Pancreas (tissue), 10 donors: ENCODE measurements at regions not wholly inside any gene's neighbourhood (a gene's known extent, or its start where the extent isn't known, plus 50 kb on each side); places are given as distances from the start of the nearest gene placed in this dataset.
A peak's percentile ranks its signal among the peaks of the same experiment; 100 is the strongest.

Experiments used
- ATAC-seq, 4 donors: fragments of 200-7000 bp; cut with Tn5 transposase; one replicate each; pipeline versions ENCODE4 v1.8.0 to v1.9.1; 2020; ENCODE audit warnings: mild to moderate bottlenecking in 4 of 4, moderate library complexity in 4 of 4
- DNase-seq, 6 donors: peaks; one replicate each; pipeline ENCODE4 v3.0.0-alpha.2; 2020
- FAIRE-seq: peaks from 2 replicates; lab custom pipeline; 2012; peaks lifted over from hg19 to GRCh38; lab: Jason Lieb, UNC
- H3K27ac ChIP-seq, 4 donors: fragments of 200-600 bp; sonication (generic); 1 replicate in 3 of 4; 2 replicates in 1 of 4; pipeline versions ENCODE4 v1.5.0 to v1.8.0; 2020
- H3K27me3 ChIP-seq, 4 donors: fragments of 200-600 bp; one replicate each; pipeline ENCODE4 v1.8.0; 2021
- H3K36me3 ChIP-seq, 3 donors: fragments of 200-600 bp; sonication (generic) in 1 of 3; one replicate each; pipeline versions ENCODE4 v1.5.0 to v1.8.0; 2020 to 2021
- H3K4me1 ChIP-seq, 3 donors: fragments of 200-600 bp; one replicate each; pipeline ENCODE4 v1.8.0; 2021
- H3K4me3 ChIP-seq, 4 donors: fragments of 200-600 bp; sonication (generic) in 2 of 4; one replicate each; pipeline versions ENCODE4 v1.5.0 to v1.8.0; 2020 to 2021
- H3K9me3 ChIP-seq, 4 donors: fragments of 200-600 bp; one replicate each; pipeline ENCODE4 v1.8.0; 2021
- WGBS, 2 donors: extraction: QIAGEN DNeasy Blood & Tissue Kit; methylation state at CpG; one replicate each; pipeline ENCODE4 v1.1.7; 2013; 5-methylcytosine and 5-hydroxymethylcytosine counted together
- intact Hi-C, 3 donors: fragments of 100-400 bp; cut with DNase I; formaldehyde crosslinking; loops; one replicate each; pipeline versions ENCODE4 v1.11.1 to v1.14.2; 2022
- TF ChIP-seq, protein P1 (sequence below), 4 donors: fragments of 200-600 bp; sonication (generic) in 3 of 4; IDR thresholded peaks; one replicate each; pipeline versions ENCODE4 v1.5.0 to v1.8.0; 2021; ENCODE audit warnings: antibody characterized with exemption in 4 of 4
- donor health status: healthy with polysubstance abuse.
- donor health status: DM: no; HTN: no; CAD: no; lungs with moderate emphysema.
- donor health status: DM: no; HTN: no; CAD: no.
- donor health status: control.
- donor health status: control.
- donor health status: Bipolar disorder and iron deficiency.
- donor health status: DM: yes; HTN: yes; CAD: no.
- donor health status: DM: no; HTN: no; CAD: no.
- donor health status: DM: no; HTN: no; CAD: no.
- donor health status: DM: yes; HTN: yes; CAD: no.

DNA sequence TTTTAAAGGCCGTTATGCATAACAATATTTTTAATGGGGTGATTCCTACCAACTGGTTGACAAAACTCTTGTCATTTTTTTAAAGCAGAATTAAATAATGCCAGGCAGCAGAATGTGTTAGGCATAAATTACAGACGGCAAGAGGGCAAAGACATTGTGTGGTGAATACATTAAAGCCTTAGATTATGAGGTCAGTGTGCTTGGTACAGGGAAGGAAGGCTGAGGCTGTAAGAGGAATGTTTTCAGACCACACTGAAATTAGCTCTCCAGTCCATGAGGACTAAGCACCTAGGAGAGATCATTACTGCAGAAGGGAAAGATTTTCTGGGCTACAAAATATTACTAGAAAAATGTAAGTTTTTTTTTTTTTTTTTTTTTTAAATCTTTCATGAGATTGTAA lies 312.8 kb upstream of the PRKCQ start:
- intact Hi-C loops = no loop called here

GRCh38 chr10:6891924-6892323 lies 311.8 kb upstream of the PRKCQ start:
- Histone ChIP-seq H3K4me3 (no peak overlapping the region), H3K36me3 (no peaks in the 10 kb centered on the region), H3K4me1 (peaks cover 0 to 3% (median 0%) of the 10 kb centered on the region in 3 donors), H3K27me3 (no peaks in the 10 kb centered on the region), H3K27ac (no peak overlapping the region), H3K9me3 (no peaks in the 10 kb centered on the region)
- no peak for DNase-seq
- TF ChIP-seq, protein P1, sequence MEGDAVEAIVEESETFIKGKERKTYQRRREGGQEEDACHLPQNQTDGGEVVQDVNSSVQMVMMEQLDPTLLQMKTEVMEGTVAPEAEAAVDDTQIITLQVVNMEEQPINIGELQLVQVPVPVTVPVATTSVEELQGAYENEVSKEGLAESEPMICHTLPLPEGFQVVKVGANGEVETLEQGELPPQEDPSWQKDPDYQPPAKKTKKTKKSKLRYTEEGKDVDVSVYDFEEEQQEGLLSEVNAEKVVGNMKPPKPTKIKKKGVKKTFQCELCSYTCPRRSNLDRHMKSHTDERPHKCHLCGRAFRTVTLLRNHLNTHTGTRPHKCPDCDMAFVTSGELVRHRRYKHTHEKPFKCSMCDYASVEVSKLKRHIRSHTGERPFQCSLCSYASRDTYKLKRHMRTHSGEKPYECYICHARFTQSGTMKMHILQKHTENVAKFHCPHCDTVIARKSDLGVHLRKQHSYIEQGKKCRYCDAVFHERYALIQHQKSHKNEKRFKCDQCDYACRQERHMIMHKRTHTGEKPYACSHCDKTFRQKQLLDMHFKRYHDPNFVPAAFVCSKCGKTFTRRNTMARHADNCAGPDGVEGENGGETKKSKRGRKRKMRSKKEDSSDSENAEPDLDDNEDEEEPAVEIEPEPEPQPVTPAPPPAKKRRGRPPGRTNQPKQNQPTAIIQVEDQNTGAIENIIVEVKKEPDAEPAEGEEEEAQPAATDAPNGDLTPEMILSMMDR (IDR thresholded peaks at IDR 0.05) = no peak
- FAIRE-seq = no peak
- 79 to 83% methylated on average over 4 of the region's 4 CpGs for WGBS, 2 donors
- intact Hi-C loops = no loop called here
- no peak for ATAC-seq

More for the DNA sequence above, 312.8 kb upstream of the PRKCQ start:
- Histone ChIP-seq H3K4me3 (no peak overlapping the region), H3K27ac (no peak overlapping the region), H3K27me3 (no peaks in the 10 kb centered on the region), H3K36me3 (no peaks in the 10 kb centered on the region), H3K4me1 (peaks cover 0 to 3% (median 0%) of the 10 kb centered on the region in 3 donors), H3K9me3 (no peaks in the 10 kb centered on the region)
- no peak for FAIRE-seq
- DNase-seq = no peak
- TF ChIP-seq, protein P1 (IDR thresholded peaks at IDR 0.05) = no peak
- ATAC-seq = no peak
- 69 to 73% methylated on average over 2 of the region's 2 CpGs for WGBS, 2 donors

DNA sequence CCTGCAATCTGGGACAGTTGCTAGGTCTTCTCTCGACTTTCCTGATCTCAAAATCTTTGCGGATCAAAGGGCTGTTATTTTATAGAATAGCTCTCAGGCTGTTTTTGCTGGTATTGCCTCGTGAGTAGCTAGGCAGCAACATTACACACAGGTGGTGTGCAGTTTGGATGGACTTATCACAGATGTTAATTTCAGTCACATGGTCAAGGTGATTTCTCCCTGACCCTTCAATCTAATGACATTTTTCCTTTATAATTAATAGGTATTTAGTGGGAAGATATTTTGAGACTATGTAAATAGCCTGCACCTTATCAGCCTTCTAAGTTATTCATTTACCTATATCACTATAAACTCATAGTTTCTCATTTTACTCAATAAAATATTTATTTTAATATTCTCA lies 309.6 kb upstream of the PRKCQ start:
- intact Hi-C loops = no loop called here
- Histone ChIP-seq H3K9me3 (no peaks in the 10 kb centered on the region), H3K4me3 (no peak overlapping the region), H3K27me3 (no peaks in the 10 kb centered on the region), H3K4me1 (peaks cover 0 to 3% (median 0%) of the 10 kb centered on the region in 3 donors), H3K36me3 (no peaks in the 10 kb centered on the region), H3K27ac (no peak overlapping the region)
- 23 to 25% methylated on average over 3 of the region's 3 CpGs for WGBS, 2 donors
- peak in 2 of 4 donors; percentile 57 to 62 for ATAC-seq
- no peak for DNase-seq
- TF ChIP-seq, protein P1 (IDR thresholded peaks at IDR 0.05) = no peak
- no peak for FAIRE-seq

DNA sequence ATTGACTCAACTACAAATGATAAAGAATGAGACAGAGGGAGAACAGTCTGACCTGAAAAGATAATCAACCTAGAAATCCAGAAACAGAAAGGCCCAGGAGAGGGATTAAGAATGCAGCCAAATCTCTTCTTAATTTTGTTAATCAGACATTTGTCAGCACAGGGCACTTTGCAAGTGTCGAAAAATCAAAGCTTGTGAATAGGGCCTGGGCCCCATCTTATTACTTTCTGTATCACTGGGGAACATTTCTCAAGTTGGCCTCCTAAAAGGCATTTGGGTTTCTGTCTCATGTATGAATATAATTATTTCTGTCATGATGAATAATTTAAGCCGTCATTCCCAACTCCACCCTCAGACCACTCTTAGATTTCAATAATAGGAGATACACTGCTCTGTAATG lies 308.4 kb upstream of the PRKCQ start:
- H3K27me3 ChIP-seq = no peaks in the 10 kb centered on the region
- no peak for DNase-seq
- no peak overlapping the region for H3K27ac ChIP-seq
- WGBS, 2 donors = 89 to 94% methylated on average over 2 of the region's 2 CpGs
- no peak for ATAC-seq
- H3K9me3 ChIP-seq = no peaks in the 10 kb centered on the region
- H3K4me1 ChIP-seq = peaks cover 0 to 3% (median 0%) of the 10 kb centered on the region in 3 donors
- no peak for FAIRE-seq
- intact Hi-C loops = no loop called here
- no peak overlapping the region for H3K4me3 ChIP-seq
- TF ChIP-seq, protein P1 (IDR thresholded peaks at IDR 0.05) = no peak
- no peaks in the 10 kb centered on the region for H3K36me3 ChIP-seq

DNA sequence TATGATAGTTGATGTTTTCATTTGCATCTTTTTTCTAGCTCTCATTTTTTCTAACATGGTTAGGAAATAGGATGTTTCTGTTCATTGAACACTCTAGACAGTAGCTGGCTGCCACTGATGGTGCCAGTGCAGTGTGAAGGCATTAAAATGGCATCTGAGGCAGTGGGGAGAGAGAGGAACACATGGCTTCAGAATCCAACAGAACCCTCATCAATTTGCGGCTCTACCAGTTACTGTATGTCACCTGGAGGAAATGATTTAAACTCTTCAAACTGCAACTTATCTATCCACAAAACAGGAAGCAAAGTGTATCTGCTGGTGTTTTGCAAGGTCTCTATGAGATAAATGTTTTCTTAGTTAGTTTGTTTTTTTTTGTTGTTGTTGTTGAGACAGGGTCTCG lies 305.2 kb upstream of the PRKCQ start:
- 78 to 91% methylated on average over 2 of the region's 2 CpGs for WGBS, 2 donors
- no peak for FAIRE-seq
- TF ChIP-seq, protein P1 (IDR thresholded peaks at IDR 0.05) = no peak

More for the DNA sequence above, 305.2 kb upstream of the PRKCQ start:
- no peaks in the 10 kb centered on the region for H3K36me3 ChIP-seq
- no peak overlapping the region for H3K4me3 ChIP-seq
- H3K9me3 ChIP-seq = no peaks in the 10 kb centered on the region
- DNase-seq (no peak), ATAC-seq (no peak)
- peaks cover 0 to 3% (median 0%) of the 10 kb centered on the region in 3 donors for H3K4me1 ChIP-seq
- H3K27me3 ChIP-seq = no peaks in the 10 kb centered on the region
- H3K27ac ChIP-seq = no peak overlapping the region
- intact Hi-C loops = no loop called here
